ENCODE measurements at regions not wholly inside any gene's neighbourhood (a gene's known extent, or its start where the extent isn't known, plus 50 kb on each side); places are given as distances from the start of the nearest gene placed in this dataset.

DNA sequence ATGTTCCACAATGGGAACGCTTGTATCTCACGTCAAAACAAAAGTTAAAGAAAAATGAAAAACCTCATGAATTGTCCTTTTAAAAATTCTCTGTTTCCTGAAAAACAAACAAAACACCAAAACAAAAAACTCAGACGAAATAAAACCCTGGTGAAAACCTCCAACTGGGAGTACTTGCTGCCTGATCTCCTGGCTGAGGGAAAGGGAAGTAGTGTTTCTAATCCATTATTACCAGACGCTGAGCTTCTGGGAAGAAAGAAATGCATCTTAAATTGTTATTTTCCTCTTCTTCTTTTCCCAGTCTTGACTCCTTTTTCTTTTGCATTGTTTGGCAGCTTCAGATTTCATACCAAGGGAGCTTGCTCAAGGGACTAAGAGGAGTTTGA lies 243.2 kb upstream of the RGMA start:
- no peaks in the 10 kb centered on the region for H3K9me3 ChIP-seq
- WGBS, 2 donors: 14 to 16% methylated on average over 4 of the region's 4 CpGs
- no peaks in the 10 kb centered on the region for H3K36me3 ChIP-seq
- no peak overlapping the region for H3K4me3 ChIP-seq
- peaks cover 0 to 12% (median 0%) of the 10 kb centered on the region in 4 donors for H3K4me1 ChIP-seq
- DNase-seq (ENCODE audit: low spot score in 2 of 2): no peak
- TF ChIP-seq CTCF (IDR thresholded peaks at IDR 0.05) (no peak), EP300 (IDR thresholded peaks at IDR 0.05) (no peak), POLR2A (IDR thresholded peaks at IDR 0.05) (no peak)
- no peak overlapping the region for H3K27ac ChIP-seq
- peaks cover 0 to 26% of the 10 kb centered on the region in 2 donors for H3K27me3 ChIP-seq

DNA sequence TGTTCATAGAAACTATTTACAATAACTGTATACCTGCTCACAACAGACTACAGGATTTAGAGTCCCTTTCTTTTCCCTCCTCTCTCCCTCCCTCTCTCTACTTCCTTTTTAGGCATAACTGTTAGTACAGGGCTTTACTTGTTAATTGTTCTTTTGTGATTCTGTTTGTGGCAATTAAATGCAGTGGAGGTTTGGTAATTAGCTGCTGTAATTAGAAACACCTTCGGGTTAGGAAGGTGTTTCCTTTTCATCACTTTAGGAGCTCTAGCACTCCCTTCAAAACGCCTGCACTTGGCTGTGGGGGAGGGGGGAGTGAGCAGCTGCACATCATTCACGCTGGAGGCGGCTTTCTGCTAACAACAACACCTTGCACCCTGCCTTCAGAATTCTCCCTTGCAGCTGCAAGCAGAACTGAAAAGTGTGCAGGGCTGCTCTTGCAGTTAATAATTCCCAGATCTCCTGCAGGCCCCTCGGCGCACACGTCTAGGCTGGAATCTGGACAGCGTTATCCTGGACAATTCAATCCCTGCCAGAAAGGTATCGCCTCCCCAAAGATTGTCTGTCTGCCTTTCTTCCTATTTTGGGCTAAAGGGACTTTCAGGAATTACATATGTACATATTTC lies 242.6 kb upstream of the RGMA start:
- no peaks in the 10 kb centered on the region for H3K9me3 ChIP-seq
- no peaks in the 10 kb centered on the region for H3K36me3 ChIP-seq
- TF ChIP-seq EP300 (IDR thresholded peaks at IDR 0.05): no peak
- H3K4me1 ChIP-seq: peaks cover 0 to 12% (median 0%) of the 10 kb centered on the region in 4 donors
- 40 to 46% methylated on average over 9 of the region's 9 CpGs for WGBS, 2 donors
- H3K4me3 ChIP-seq: no peak overlapping the region
- peaks cover 0 to 26% of the 10 kb centered on the region in 2 donors for H3K27me3 ChIP-seq
- no peak overlapping the region for H3K27ac ChIP-seq
- no peak for DNase-seq (ENCODE audit: low spot score in 2 of 2)

DNA sequence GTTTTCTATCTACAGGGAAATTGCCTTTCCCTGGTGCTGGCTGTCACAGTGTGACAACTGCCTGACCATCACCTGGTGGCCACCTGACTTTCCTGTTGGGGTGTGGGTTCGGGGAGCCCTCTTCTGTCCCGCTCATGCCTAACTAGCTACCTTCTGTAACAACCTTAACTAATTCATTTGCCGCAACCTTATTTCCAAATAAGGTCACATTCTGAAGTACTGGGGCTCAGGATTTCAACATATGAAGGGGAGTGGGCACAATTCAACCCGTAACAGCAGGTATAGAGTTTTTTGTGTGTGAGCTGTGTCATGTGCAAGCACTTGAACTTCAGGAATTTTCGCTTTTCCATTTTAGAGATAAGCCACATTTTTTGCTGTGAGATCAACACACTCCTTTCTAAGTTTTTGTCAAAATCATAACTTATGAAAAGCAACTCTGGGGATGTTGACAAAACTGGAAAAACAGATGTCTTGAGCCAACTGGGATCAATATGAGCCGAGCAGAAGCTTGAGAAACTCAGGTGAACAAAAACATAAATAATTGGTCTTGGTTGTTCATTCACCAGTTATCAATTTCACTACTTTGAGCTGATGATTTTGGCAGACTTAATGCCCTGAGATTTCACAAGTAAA lies 242.0 kb upstream of the RGMA start:
- Histone ChIP-seq H3K27ac (no peak overlapping the region), H3K27me3 (peaks cover 0 to 26% of the 10 kb centered on the region in 2 donors), H3K4me3 (no peak overlapping the region), H3K9me3 (no peaks in the 10 kb centered on the region), H3K36me3 (no peaks in the 10 kb centered on the region), H3K4me1 (peaks cover 0 to 12% (median 0%) of the 10 kb centered on the region in 4 donors)
- 78 to 84% methylated on average over 6 of the region's 6 CpGs for WGBS, 2 donors
- no peak for DNase-seq (ENCODE audit: low spot score in 2 of 2)
- no peak for TF ChIP-seq EP300 (IDR thresholded peaks at IDR 0.05)
- TF ChIP-seq POLR2A (IDR thresholded peaks at IDR 0.05): no peak
- no peak for TF ChIP-seq CTCF (IDR thresholded peaks at IDR 0.05)

DNA sequence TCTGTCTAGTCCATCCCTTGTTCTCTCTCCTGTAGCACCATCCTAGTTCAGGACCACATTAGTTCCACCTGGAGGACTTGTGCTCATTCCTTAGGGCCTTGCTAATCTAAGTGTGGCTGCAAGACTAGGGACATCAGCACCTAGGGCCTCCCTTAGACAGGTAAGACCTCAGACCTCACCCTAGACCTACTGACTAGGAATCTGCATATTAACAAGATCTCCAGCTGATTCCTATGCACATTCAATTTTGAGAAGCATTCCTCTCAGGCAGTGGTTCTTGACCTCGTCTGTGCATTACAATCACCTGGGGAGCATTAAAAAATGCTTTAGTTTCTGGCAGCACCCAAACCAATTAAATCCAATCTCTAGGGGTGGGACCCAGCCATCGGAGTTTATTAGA lies 238.4 kb upstream of the RGMA start:
- Histone ChIP-seq H3K4me3 (no peak overlapping the region), H3K4me1 (peaks cover 0 to 9% (median 0%) of the 10 kb centered on the region in 4 donors), H3K9me3 (no peaks in the 10 kb centered on the region), H3K27me3 (peaks cover 0 to 7% of the 10 kb centered on the region in 2 donors), H3K36me3 (no peaks in the 10 kb centered on the region), H3K27ac (no peak overlapping the region)
- no peak for TF ChIP-seq CTCF (IDR thresholded peaks at IDR 0.05)
- TF ChIP-seq POLR2A (IDR thresholded peaks at IDR 0.05): no peak
- no peak for TF ChIP-seq EP300 (IDR thresholded peaks at IDR 0.05)
- 58 to 72% methylated on average over 2 of the region's 2 CpGs for WGBS, 2 donors
- no peak for DNase-seq (ENCODE audit: low spot score in 2 of 2)

DNA sequence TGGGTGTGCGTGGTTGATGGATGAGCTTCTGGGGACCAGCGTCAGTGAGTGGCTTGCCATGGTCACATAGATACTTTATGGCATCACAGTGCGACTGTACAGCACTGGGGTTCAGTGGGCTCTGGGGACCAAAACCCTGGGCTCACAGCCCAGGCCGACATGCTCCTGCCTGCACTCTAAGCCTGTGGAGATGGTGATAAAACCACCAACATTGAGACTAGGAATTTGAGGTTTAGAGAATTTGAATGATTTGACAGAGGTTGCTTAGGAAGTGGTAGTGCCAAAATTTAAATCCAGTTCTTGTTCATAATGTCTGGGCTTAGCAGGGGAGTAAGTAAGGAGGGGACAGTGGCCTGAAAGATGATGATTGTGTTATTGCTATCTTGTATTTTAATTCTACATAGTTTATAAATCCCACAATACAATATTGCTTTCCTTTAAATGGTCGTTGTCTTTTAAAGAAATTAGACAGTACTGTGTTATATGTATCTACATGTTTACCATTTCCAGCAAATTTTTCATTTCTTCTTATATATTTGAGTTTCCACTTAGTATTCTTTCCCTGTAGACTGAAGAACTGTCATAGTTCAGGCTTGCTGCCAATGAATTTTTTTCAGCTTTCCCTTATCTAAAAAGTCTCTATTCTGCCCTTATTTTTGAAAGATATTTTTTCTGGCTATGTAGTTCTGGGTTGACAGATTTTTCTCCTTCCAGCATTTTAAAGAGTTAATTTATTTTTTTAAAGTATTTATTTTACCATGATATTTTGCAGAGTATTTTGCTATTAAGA lies 235.4 kb upstream of the RGMA start:
- Histone ChIP-seq H3K9me3 (no peaks in the 10 kb centered on the region), H3K4me1 (no peaks in the 10 kb centered on the region), H3K36me3 (no peaks in the 10 kb centered on the region), H3K4me3 (no peak overlapping the region), H3K27me3 (no peaks in the 10 kb centered on the region), H3K27ac (no peak overlapping the region)
- TF ChIP-seq POLR2A (IDR thresholded peaks at IDR 0.05) (no peak), EP300 (IDR thresholded peaks at IDR 0.05) (no peak), CTCF (IDR thresholded peaks at IDR 0.05) (no peak)
- 61 to 74% methylated on average over 4 to 5 of the region's 5 CpGs for WGBS, 2 donors
- DNase-seq (ENCODE audit: low spot score in 2 of 2): no peak

Measured in tibial nerve (tissue), 4 donors.